D721Med (cell line): ENCODE measurements at regions not wholly inside any gene's neighbourhood (a gene's known extent, or its start where the extent isn't known, plus 50 kb on each side); places are given as distances from the start of the nearest gene placed in this dataset.
A peak's percentile ranks its signal among the peaks of the same experiment; 100 is the strongest.

ENCODE experiments used
- DNase-seq: peaks from one replicate; pipeline ENCODE4 v3.0.0; 2011; ENCODE audit warnings: low spot score; ENCODE audit not compliant: insufficient read length
- FAIRE-seq: peaks from 2 replicates; lab custom pipeline; 2011; peaks lifted over from hg19 to GRCh38; lab: Jason Lieb, UNC
- TF ChIP-seq, protein P1 (sequence below): IDR thresholded peaks from 2 replicates; pipeline ENCODE4 v1.5.1; 2012; ENCODE audit warnings: mild to moderate bottlenecking, control low read depth; ENCODE audit not compliant: insufficient read depth; ENCODE audit errors: missing control alignments

DNA sequence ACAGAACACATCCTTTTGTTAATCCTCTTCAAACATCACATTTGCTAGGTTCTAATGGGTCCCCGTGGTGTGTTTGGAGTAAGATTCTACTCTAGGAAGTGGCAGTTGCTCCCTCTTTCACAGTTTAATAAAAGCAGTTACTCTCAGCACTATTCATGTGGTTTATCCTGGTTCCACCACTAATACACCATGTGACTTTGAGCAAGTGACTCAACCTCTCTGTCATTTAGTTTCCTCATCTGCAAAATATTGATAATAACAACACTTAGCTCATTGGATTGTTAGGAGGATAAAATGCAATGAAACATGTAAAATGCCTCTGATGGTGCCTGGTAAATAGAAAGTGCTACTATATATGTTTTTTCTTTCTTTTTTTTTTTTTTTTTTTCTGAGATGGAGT is 488.0 kb upstream of the NOX3 start:
- FAIRE-seq (no peak), DNase-seq (no peak)
- TF ChIP-seq, protein P1, sequence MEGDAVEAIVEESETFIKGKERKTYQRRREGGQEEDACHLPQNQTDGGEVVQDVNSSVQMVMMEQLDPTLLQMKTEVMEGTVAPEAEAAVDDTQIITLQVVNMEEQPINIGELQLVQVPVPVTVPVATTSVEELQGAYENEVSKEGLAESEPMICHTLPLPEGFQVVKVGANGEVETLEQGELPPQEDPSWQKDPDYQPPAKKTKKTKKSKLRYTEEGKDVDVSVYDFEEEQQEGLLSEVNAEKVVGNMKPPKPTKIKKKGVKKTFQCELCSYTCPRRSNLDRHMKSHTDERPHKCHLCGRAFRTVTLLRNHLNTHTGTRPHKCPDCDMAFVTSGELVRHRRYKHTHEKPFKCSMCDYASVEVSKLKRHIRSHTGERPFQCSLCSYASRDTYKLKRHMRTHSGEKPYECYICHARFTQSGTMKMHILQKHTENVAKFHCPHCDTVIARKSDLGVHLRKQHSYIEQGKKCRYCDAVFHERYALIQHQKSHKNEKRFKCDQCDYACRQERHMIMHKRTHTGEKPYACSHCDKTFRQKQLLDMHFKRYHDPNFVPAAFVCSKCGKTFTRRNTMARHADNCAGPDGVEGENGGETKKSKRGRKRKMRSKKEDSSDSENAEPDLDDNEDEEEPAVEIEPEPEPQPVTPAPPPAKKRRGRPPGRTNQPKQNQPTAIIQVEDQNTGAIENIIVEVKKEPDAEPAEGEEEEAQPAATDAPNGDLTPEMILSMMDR: no peak

DNA sequence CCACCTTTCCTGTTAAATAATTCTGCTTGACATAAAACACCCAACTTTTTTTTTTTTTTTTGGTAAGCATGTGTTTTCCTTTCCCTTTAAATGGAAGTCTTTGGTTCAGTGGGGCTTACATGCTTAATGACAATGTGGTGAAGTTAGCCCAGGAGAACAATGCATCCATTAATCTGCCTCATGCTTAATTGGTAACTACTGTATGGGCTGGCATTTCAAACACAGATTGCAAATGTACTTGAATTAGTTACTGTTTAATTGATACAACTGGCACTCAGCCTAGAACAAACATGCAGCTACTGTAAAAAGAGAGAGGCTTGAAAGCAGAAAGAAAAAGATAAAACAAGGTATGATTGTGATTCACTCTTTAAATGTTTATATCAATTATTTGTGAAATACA is 483.6 kb upstream of the NOX3 start:
- DNase-seq: no peak
- TF ChIP-seq, protein P1: no peak
- no peak for FAIRE-seq

DNA sequence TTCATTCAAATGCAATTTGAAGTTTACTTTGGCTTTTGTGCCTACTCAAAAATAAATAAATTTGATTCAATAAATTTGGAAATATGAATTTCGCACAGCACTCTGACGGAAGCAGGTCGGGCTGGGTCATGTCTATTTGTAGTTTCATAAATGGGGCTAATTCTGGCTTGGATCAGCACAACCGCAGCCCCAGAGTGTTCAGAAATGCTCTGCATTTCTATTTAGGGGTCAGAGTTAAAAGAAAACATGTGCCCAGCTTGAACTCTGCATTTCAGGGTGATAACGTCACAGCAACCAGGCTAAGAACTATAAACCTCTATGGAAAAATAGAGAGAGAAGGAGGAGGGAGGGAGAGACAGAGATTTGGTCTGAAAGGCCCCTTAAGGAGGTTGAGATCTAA is 480.9 kb upstream of the NOX3 start:
- TF ChIP-seq, protein P1: no peak
- no peak for FAIRE-seq
- no peak for DNase-seq

DNA sequence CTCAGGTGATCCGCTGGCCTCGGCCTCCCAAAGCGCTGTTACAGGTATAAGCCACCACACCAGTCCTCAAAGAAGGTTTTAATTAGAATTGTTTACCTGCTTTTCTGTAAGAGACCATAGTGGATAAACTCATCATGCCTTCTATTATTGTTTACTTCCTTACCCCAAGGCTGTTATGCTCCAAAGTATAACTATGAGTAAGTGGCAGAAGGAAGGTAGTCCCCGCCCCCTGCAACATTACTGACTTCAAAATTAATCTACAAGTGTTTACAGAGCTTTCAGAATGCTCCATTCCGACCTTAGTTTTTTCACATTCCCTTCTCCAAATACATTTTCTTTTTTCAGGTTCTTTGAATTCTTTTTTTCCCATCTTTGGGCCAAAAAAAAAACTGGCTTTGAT is 480.5 kb upstream of the NOX3 start:
- FAIRE-seq (no peak), DNase-seq (no peak)
- TF ChIP-seq, protein P1: no peak

DNA sequence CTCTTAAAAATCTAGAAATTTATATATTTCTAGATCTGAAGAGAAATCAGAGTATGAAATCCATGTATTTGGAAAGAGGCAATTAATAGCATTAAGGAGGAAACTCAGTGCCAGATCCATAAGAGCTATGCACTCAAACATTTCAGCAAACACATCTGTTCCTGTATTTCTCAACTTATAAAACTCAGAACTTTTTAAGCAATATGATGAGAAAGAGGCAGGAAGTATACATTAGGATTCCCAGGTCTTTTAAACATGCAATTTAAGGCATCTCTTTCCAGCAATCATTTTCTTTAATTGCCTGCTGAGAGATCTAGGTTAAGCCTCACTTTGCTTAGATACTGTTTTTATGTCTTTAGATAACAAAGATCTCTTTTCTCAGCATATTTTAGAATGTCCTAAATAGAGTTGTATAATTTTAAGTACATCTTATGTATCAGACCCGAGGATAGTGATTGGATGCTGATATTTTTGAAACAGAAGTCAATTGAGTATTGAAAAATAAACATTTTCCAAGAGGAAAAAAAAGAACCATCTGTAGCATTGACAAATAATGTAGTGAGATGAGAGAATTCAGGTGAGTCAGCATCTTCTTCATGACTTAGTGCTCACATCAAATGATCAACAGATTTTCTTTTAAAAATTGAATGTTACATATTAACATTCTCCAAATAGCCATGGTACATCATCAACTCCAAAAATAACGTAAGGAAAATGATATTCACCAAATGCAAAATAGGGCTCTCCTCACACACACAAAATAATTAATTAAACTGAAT is 461.4 kb upstream of the NOX3 start:
- TF ChIP-seq, protein P1: no peak
- DNase-seq: no peak

DNA sequence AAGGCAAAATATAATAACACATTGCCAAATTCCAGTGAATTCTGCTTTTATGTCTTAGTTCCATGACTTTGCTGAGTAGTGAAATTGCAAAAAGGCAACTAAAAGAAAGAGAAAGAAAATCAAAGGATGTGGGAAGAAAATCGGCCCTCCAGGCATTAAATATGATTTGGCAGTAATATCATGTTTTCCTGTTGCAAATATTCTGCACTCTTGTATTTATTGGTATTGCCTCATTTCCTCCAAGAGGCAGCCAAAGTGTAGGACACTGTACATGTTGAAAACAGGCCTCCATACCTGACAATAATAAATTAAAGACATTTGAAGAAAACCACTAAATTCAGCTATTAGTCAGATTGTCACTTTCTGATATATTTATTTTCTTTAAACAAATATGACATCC is 460.0 kb upstream of the NOX3 start:
- FAIRE-seq: no peak
- TF ChIP-seq, protein P1: no peak

More for the DNA sequence above, 461.4 kb upstream of the NOX3 start:
- FAIRE-seq: peak; percentile 35

DNA sequence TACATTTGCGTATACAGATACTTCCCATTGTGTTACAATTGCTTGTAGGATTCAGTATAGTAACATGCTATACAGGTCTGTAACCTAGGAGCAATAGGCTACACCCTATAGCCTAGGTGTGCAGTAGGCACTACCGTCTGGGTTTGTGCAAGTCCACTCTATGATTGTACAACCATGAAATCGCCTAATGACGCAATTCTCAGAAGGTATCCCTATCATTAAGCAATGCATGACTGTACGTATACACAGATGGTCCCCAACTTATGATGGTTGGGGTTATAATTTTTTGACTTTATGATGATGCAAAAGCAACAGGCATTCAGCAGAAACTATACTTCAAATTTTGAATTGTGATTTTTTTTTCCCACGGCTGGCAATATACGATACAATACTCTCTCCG is 458.2 kb upstream of the NOX3 start:
- DNase-seq: no peak
- TF ChIP-seq, protein P1: no peak
- FAIRE-seq: no peak

More for the DNA sequence above, 460.0 kb upstream of the NOX3 start:
- no peak for DNase-seq
